ENCODE measurements at regions not wholly inside any gene's neighbourhood (a gene's known extent, or its start where the extent isn't known, plus 50 kb on each side); places are given as distances from the start of the nearest gene placed in this dataset.

DNA sequence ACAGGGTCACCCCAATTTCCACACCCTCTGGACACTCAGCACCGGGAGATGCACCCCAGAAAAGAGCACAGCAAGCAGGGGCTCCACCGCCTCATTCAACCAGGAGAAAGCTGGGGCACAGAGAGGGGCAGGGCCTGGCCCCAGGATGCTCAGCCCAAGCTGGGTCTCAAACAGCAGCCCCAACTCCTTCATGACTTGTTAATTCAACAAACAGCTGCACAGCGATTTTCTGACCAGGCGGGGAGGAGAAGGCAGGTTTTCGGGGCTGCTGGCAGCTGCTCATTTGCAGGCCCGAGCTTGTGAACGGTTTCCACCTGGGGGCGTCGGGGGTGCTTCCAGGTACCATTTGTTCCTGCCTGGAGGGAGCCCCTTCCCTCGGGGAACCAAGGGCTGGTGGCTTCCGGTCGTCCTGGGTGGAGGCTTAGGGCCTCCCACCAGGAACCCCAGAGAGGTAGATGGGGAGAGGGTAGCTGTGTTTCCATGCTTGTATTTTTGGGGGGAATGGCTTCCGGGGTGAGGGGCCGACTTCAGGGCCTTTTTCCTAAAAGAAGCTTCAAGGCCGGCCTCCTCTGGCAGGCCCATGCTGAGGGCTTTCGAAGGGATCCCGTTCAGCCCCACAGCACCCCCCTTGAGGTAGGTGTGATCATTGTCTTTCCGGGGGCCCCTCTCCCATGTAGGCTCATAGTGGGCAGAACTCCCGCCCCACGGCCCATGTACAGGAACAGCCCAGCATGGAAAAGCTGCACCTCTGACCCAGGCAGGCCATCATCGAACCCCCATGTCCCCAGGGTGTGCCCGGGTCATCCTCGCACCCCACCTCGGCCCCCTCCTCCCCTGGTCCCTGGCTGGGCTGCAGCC, 191.6 kb upstream of the GSE1 start:
- no peak overlapping the region for H2AFZ ChIP-seq (ENCODE audit: low read depth)
- no peak overlapping the region for H3K9ac ChIP-seq
- TF ChIP-seq, protein P1, sequence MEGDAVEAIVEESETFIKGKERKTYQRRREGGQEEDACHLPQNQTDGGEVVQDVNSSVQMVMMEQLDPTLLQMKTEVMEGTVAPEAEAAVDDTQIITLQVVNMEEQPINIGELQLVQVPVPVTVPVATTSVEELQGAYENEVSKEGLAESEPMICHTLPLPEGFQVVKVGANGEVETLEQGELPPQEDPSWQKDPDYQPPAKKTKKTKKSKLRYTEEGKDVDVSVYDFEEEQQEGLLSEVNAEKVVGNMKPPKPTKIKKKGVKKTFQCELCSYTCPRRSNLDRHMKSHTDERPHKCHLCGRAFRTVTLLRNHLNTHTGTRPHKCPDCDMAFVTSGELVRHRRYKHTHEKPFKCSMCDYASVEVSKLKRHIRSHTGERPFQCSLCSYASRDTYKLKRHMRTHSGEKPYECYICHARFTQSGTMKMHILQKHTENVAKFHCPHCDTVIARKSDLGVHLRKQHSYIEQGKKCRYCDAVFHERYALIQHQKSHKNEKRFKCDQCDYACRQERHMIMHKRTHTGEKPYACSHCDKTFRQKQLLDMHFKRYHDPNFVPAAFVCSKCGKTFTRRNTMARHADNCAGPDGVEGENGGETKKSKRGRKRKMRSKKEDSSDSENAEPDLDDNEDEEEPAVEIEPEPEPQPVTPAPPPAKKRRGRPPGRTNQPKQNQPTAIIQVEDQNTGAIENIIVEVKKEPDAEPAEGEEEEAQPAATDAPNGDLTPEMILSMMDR (conservative IDR thresholded peaks at IDR 0.05; ENCODE audit: low read depth, low read length): no peak
- H3K4me1 ChIP-seq (ENCODE audit: low read depth, poor library complexity, severe bottlenecking): no peaks in the 10 kb centered on the region
- no peak overlapping the region for H3K4me2 ChIP-seq
- no peak overlapping the region for H3K27ac ChIP-seq
- no peak overlapping the region for H3K4me3 ChIP-seq (IDR thresholded peaks at IDR 0.05; ENCODE audit: insufficient read depth, low read depth, low read length)
- H3K79me2 ChIP-seq (ENCODE audit: insufficient read depth, low read depth): no peaks in the 10 kb centered on the region
- no peaks in the 10 kb centered on the region for H4K20me1 ChIP-seq (ENCODE audit: insufficient read depth)
- H3K36me3 ChIP-seq (ENCODE audit: insufficient read depth): no peaks in the 10 kb centered on the region
- peaks cover 74% of the 10 kb centered on the region for H3K27me3 ChIP-seq (ENCODE audit: insufficient read depth, low read depth)

DNA sequence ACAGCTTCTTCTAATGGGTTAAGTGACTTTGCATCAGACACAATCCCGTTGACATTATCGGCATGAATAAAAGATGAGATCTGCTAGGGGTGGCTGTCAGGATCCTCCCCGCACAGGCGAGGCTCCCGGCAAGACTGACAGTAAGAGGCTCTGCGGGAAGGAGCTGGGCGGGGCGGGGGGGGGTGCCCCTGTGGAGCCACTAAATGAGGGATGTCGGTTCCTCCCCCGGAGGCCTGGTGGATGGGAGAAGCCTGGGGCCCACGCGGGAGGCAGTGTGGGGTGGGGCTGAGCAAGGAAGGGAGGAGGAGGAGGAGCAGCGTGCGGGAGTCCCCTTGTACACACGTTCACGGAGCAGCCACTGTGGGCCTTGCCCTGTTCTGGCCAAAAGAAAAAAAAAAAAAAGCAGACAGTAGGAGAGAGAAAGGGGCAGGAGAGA, 190.9 kb upstream of the GSE1 start:
- H3K27ac ChIP-seq: no peak overlapping the region
- peaks cover 75% of the 10 kb centered on the region for H3K27me3 ChIP-seq (ENCODE audit: insufficient read depth, low read depth)
- TF ChIP-seq, protein P1 (conservative IDR thresholded peaks at IDR 0.05; ENCODE audit: low read depth, low read length): no peak
- no peaks in the 10 kb centered on the region for H3K36me3 ChIP-seq (ENCODE audit: insufficient read depth)
- no peak overlapping the region for H2AFZ ChIP-seq (ENCODE audit: low read depth)
- H3K4me2 ChIP-seq: no peak overlapping the region
- H4K20me1 ChIP-seq (ENCODE audit: insufficient read depth): no peaks in the 10 kb centered on the region
- no peak overlapping the region for H3K4me3 ChIP-seq (IDR thresholded peaks at IDR 0.05; ENCODE audit: insufficient read depth, low read depth, low read length)
- H3K4me1 ChIP-seq (ENCODE audit: low read depth, poor library complexity, severe bottlenecking): no peaks in the 10 kb centered on the region
- H3K9ac ChIP-seq: no peak overlapping the region
- no peaks in the 10 kb centered on the region for H3K79me2 ChIP-seq (ENCODE audit: insufficient read depth, low read depth)

DNA sequence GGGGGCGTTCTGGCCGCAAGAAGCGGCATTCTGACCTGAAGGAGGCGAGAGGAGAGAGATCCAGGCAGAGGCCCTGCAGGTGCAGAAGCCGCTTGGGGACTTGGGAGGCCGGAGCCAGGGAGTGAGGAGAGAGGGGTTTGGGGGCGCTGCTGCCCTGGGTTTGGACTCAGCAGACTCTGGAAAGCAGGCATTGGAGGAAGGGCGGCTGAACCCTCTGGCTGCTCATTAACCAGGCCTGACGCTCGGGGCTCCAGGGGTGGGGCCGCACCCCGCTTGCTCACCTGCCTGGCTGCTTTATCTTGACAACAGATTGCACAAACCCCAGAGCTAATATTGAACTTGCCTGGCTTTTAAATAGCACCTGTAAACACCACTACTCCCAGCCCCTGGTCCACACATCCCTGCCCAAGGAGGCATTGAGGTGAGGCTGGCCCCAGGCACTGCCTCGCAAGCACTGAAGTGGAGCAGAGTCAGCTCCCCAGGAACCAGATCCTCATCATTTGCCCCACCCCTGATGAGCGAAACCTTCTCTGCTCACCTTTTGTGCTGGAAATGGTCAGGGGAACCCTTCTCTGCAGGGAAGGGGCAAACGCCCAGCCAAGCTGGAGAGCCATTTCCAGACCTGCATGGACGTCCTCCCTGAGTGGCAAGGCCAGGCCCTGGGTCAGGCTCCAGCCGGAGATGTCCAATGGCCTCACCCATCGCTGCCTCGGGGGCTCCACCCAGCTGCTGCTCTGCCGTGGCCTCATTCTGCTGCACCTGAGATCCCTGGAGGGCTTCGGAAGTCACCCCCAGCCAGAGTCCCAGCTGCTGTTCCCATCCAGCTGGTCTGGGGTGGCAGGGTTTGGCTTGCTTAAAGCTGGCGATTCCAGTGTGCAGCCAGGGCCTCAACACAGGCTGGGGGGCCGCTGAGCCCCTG, 190.2 kb upstream of the GSE1 start:
- Histone ChIP-seq H3K9ac (no peak overlapping the region), H2AFZ (ENCODE audit: low read depth) (no peak overlapping the region), H3K4me1 (ENCODE audit: low read depth, poor library complexity, severe bottlenecking) (no peaks in the 10 kb centered on the region), H3K79me2 (ENCODE audit: insufficient read depth, low read depth) (no peaks in the 10 kb centered on the region), H3K27ac (no peak overlapping the region), H3K36me3 (ENCODE audit: insufficient read depth) (no peaks in the 10 kb centered on the region), H3K4me3 (IDR thresholded peaks at IDR 0.05; ENCODE audit: insufficient read depth, low read depth, low read length) (no peak overlapping the region), H3K27me3 (ENCODE audit: insufficient read depth, low read depth) (peaks cover 77% of the 10 kb centered on the region), H3K4me2 (no peak overlapping the region), H4K20me1 (ENCODE audit: insufficient read depth) (no peaks in the 10 kb centered on the region)
- TF ChIP-seq, protein P1 (conservative IDR thresholded peaks at IDR 0.05; ENCODE audit: low read depth, low read length): no peak

DNA sequence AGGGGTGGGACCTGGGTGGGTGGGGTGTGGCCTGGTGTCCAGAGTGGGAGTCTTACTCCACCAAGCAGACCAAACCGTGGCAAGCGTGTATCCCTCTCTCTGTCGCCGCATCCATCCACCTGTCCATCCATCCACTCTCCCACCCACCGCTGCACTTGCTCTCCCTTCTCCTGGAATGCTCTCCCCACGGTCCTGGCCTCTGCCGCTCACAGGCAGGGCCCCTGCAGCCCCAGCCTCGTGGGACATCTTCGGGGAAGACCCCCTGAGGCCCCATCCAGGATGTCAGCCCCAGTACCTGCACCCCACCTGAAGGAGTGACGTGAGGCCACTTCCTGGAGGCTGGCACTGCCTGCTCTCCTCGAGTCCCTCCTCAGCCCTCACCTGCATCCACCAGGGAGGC, 189.5 kb upstream of the GSE1 start:
- Histone ChIP-seq H3K27me3 (ENCODE audit: insufficient read depth, low read depth) (peaks cover 76% of the 10 kb centered on the region), H3K27ac (no peak overlapping the region), H2AFZ (ENCODE audit: low read depth) (no peak overlapping the region), H3K79me2 (ENCODE audit: insufficient read depth, low read depth) (no peaks in the 10 kb centered on the region), H3K4me3 (IDR thresholded peaks at IDR 0.05; ENCODE audit: insufficient read depth, low read depth, low read length) (no peak overlapping the region), H3K36me3 (ENCODE audit: insufficient read depth) (no peaks in the 10 kb centered on the region), H3K9ac (no peak overlapping the region), H3K4me1 (ENCODE audit: low read depth, poor library complexity, severe bottlenecking) (no peaks in the 10 kb centered on the region), H4K20me1 (ENCODE audit: insufficient read depth) (no peaks in the 10 kb centered on the region), H3K4me2 (no peak overlapping the region)
- TF ChIP-seq, protein P1 (conservative IDR thresholded peaks at IDR 0.05; ENCODE audit: low read depth, low read length): no peak

Data from KMS-11 (cell line).